ENCODE measurements at regions not wholly inside any gene's neighbourhood (a gene's known extent, or its start where the extent isn't known, plus 50 kb on each side); places are given as distances from the start of the nearest gene placed in this dataset.

GRCh38 chr9:1152171-1152570, 102.0 kb downstream of the DMRT2 start:
- no peak overlapping the region for H2AFZ ChIP-seq
- H3K9me2 ChIP-seq (replicated peaks; ENCODE audit: insufficient read depth), result no peaks in the 10 kb centered on the region
- H3K4me1 ChIP-seq (ENCODE audit: insufficient read depth), result no peaks in the 10 kb centered on the region
- no peak overlapping the region for H3K4me3 ChIP-seq
- H3K36me3 ChIP-seq (replicated peaks; ENCODE audit: insufficient read depth, low read depth), result no peaks in the 10 kb centered on the region
- H3K9me3 ChIP-seq (ENCODE audit: low read depth), result no peaks in the 10 kb centered on the region
- TF ChIP-seq EZH2phosphoT487 (IDR thresholded peaks at IDR 0.05; ENCODE audit: low read depth, severe bottlenecking, unreplicated experiment), result no peak
- no peak for TF ChIP-seq CTCF (IDR thresholded peaks at IDR 0.05; ENCODE audit: poor library complexity)
- TF ChIP-seq EZH2 (IDR thresholded peaks at IDR 0.05; ENCODE audit: borderline replicate concordance), result no peak
- WGBS (ENCODE audit: low lambda C conversion rate, missing lambda C conversion rate), result 42% methylated on average over 3 of the region's 3 CpGs
- no peaks in the 10 kb centered on the region for H3K79me2 ChIP-seq
- no peak overlapping the region for H3K27ac ChIP-seq
- H3K4me2 ChIP-seq, result no peak overlapping the region
- no peaks in the 10 kb centered on the region for H4K20me1 ChIP-seq (ENCODE audit: insufficient read depth, poor library complexity, severe bottlenecking)
- no peak for DNase-seq (ENCODE audit: low spot score)
- no peaks in the 10 kb centered on the region for H3K27me3 ChIP-seq

GRCh38 chr9:1154739-1155138, 104.6 kb downstream of the DMRT2 start:
- H4K20me1 ChIP-seq (ENCODE audit: insufficient read depth, poor library complexity, severe bottlenecking), result no peaks in the 10 kb centered on the region
- H3K4me1 ChIP-seq (ENCODE audit: insufficient read depth), result no peaks in the 10 kb centered on the region
- TF ChIP-seq CTCF (IDR thresholded peaks at IDR 0.05; ENCODE audit: poor library complexity), result no peak
- TF ChIP-seq EZH2phosphoT487 (IDR thresholded peaks at IDR 0.05; ENCODE audit: low read depth, severe bottlenecking, unreplicated experiment), result no peak
- no peak for TF ChIP-seq EZH2 (IDR thresholded peaks at IDR 0.05; ENCODE audit: borderline replicate concordance)
- no peak overlapping the region for H3K4me3 ChIP-seq
- WGBS (ENCODE audit: low lambda C conversion rate, missing lambda C conversion rate), result 64% methylated on average over 1 of the region's 1 CpG
- no peak for DNase-seq (ENCODE audit: low spot score)
- no peak overlapping the region for H3K4me2 ChIP-seq
- no peaks in the 10 kb centered on the region for H3K27me3 ChIP-seq
- H3K79me2 ChIP-seq, result no peaks in the 10 kb centered on the region
- no peak overlapping the region for H2AFZ ChIP-seq
- H3K9me2 ChIP-seq (replicated peaks; ENCODE audit: insufficient read depth), result no peaks in the 10 kb centered on the region
- H3K36me3 ChIP-seq (replicated peaks; ENCODE audit: insufficient read depth, low read depth), result no peaks in the 10 kb centered on the region
- no peak overlapping the region for H3K27ac ChIP-seq
- H3K9me3 ChIP-seq (ENCODE audit: low read depth), result no peaks in the 10 kb centered on the region

- H3K4me1 ChIP-seq (ENCODE audit: insufficient read depth), result no peaks in the 10 kb centered on the region
- no peaks in the 10 kb centered on the region for H3K36me3 ChIP-seq (replicated peaks; ENCODE audit: insufficient read depth, low read depth)
- H3K4me3 ChIP-seq, result no peak overlapping the region
- no peak for DNase-seq (ENCODE audit: low spot score)
- TF ChIP-seq CTCF (IDR thresholded peaks at IDR 0.05; ENCODE audit: poor library complexity) (no peak), EZH2phosphoT487 (IDR thresholded peaks at IDR 0.05; ENCODE audit: low read depth, severe bottlenecking, unreplicated experiment) (no peak), EZH2 (IDR thresholded peaks at IDR 0.05; ENCODE audit: borderline replicate concordance) (no peak)
- no peaks in the 10 kb centered on the region for H3K27me3 ChIP-seq
- H3K4me2 ChIP-seq, result no peak overlapping the region
- no peak overlapping the region for H2AFZ ChIP-seq
- no peaks in the 10 kb centered on the region for H4K20me1 ChIP-seq (ENCODE audit: insufficient read depth, poor library complexity, severe bottlenecking)
- H3K9me3 ChIP-seq (ENCODE audit: low read depth), result no peaks in the 10 kb centered on the region
- no peaks in the 10 kb centered on the region for H3K9me2 ChIP-seq (replicated peaks; ENCODE audit: insufficient read depth)
- no peak overlapping the region for H3K27ac ChIP-seq
- H3K79me2 ChIP-seq, result no peaks in the 10 kb centered on the region
These were observed 105.4 kb downstream of the DMRT2 start for GRCh38 chr9:1155602-1156001.

Measured in hepatocyte (in vitro differentiated cells).